ENCODE measurements at regions not wholly inside any gene's neighbourhood (a gene's known extent, or its start where the extent isn't known, plus 50 kb on each side); places are given as distances from the start of the nearest gene placed in this dataset.
"Not testable (repeated sequence)": the region's sequence is repeated elsewhere in the genome, so short reads cannot be mapped to it uniquely, and the experiment has no call there.

- DNase-seq = no peak
Observed at GRCh38 chr5:106288979-106289378, 1381.8 kb downstream of the EFNA5 start.

- no peak for DNase-seq
Observed at GRCh38 chr5:106277540-106278096, 1393.1 kb downstream of the EFNA5 start.

GRCh38 chr5:106269252-106269843, 1401.4 kb downstream of the EFNA5 start:
- DNase-seq = no peak

GRCh38 chr5:106267256-106267655, 1403.5 kb downstream of the EFNA5 start:
- no peak for DNase-seq

- no peak for DNase-seq
Observed at GRCh38 chr5:106262395-106262794, 1408.3 kb downstream of the EFNA5 start.

GRCh38 chr5:106259431-106260090, 1411.2 kb downstream of the EFNA5 start:
- not testable (repeated sequence) for DNase-seq

GRCh38 chr5:106258591-106259125, 1412.1 kb downstream of the EFNA5 start:
- DNase-seq = no peak

GRCh38 chr5:106254784-106255183, 1416.0 kb downstream of the EFNA5 start:
- DNase-seq = no peak

- not testable (repeated sequence) for DNase-seq
Observed at GRCh38 chr5:106246044-106246745, 1424.5 kb downstream of the EFNA5 start.

- DNase-seq = no peak
Observed at GRCh38 chr5:106241409-106241808, 1429.3 kb downstream of the EFNA5 start.

- DNase-seq = no peak
Observed at GRCh38 chr5:106205916-106206571, 1464.7 kb downstream of the EFNA5 start.

GRCh38 chr5:106202035-106202434, 1468.7 kb downstream of the EFNA5 start:
- no peak for DNase-seq

GRCh38 chr5:106200971-106201370, 1469.8 kb downstream of the EFNA5 start:
- DNase-seq = no peak

GRCh38 chr5:106195679-106196474, 1474.9 kb downstream of the EFNA5 start:
- no peak for DNase-seq

GRCh38 chr5:106189121-106189809, 1481.5 kb downstream of the EFNA5 start:
- DNase-seq = peak; percentile 75

- DNase-seq = no peak
Observed at GRCh38 chr5:106185661-106186081, 1485.1 kb downstream of the EFNA5 start.

- DNase-seq = no peak
Observed at GRCh38 chr5:106174903-106175302, 1495.8 kb downstream of the EFNA5 start.

- DNase-seq = no peak
Observed at GRCh38 chr5:106172681-106173532, 1497.8 kb downstream of the EFNA5 start.

GRCh38 chr5:106171708-106172107, 1499.0 kb downstream of the EFNA5 start:
- DNase-seq = no peak

- no peak for DNase-seq
Observed at GRCh38 chr5:106171132-106171531, 1499.6 kb downstream of the EFNA5 start.

GRCh38 chr5:106167766-106168165, 1503.0 kb downstream of the EFNA5 start:
- no peak for DNase-seq
